Adrenal gland (tissue), 5 donors: ENCODE measurements at regions not wholly inside any gene's neighbourhood (a gene's known extent, or its start where the extent isn't known, plus 50 kb on each side); places are given as distances from the start of the nearest gene placed in this dataset.

ENCODE experiments used
- CTCF ChIP-seq, 6 experiments: fragments of 450-650 bp in 4 of 6; fragments of 200-600 bp in 2 of 6; sonication (generic) in 1 of 6; IDR thresholded peaks; 1 replicate in 5 of 6; 2 replicates in 1 of 6; pipeline versions ENCODE4 v1.5.1 to v1.8.0; 2016 to 2021; ENCODE audit warnings: antibody characterized with exemption in 6 of 6, mild to moderate bottlenecking in 2 of 6, moderate library complexity in 1 of 6
- POLR2A ChIP-seq, 2 donors: fragments of 450-650 bp; IDR thresholded peaks; one replicate each; pipeline ENCODE4 v1.6.1; 2017; ENCODE audit warnings: antibody characterized with exemption in 2 of 2, mild to moderate bottlenecking in 2 of 2, moderate library complexity in 1 of 2
- donor health status: DM: no; HTN: no; CAD: no.

- TF ChIP-seq CTCF (IDR thresholded peaks at IDR 0.05) (no peak), POLR2A (IDR thresholded peaks at IDR 0.05) (no peak)
Observed at GRCh38 chr2:193583638-193584400, 1389.1 kb upstream of the TMEFF2 start.
